OCI-LY3 (cell line): ENCODE measurements at regions not wholly inside any gene's neighbourhood (a gene's known extent, or its start where the extent isn't known, plus 50 kb on each side); places are given as distances from the start of the nearest gene placed in this dataset.

Source experiments
- H2AFZ ChIP-seq: fragments of 200-600, 300-600 bp; shearing (Covaris generic); 2 replicates; pipeline ENCODE4 v1.6.0; 2014; ENCODE audit warnings: antibody characterized with exemption, low read depth, low read length
- H3K27ac ChIP-seq: fragments of 200-600, 300-600 bp; sonication (generic); 2 replicates; pipeline ENCODE4 v1.5.1; 2014; ENCODE audit warnings: mild to moderate bottlenecking, low read length, moderate library complexity, mixed read lengths
- H3K27me3 ChIP-seq: fragments of 200-600, 300-600 bp; sonication (generic); 2 replicates; pipeline ENCODE4 v1.6.1; 2014; ENCODE audit warnings: low read depth, low read length, mixed read lengths
- H3K36me3 ChIP-seq: fragments of 200-600, 300-600 bp; sonication (generic); replicated peaks from 2 replicates; pipeline ENCODE3; 2014; ENCODE audit warnings: low read depth, low read length, mixed read lengths
- H3K4me1 ChIP-seq: fragments of 300-600, 200-600 bp; sonication (generic); 2 replicates; pipeline ENCODE4 v1.6.1; 2014; ENCODE audit warnings: low read length, mixed read lengths
- H3K4me2 ChIP-seq: fragments of 200-600, 300-600 bp; sonication (generic); 2 replicates; pipeline ENCODE4 v1.6.1; 2014; ENCODE audit warnings: low read length, mixed read lengths
- H3K4me3 ChIP-seq: fragments of 300-600, 200-600 bp; sonication (generic); 2 replicates; pipeline ENCODE4 v1.5.1; 2014; ENCODE audit warnings: antibody characterized with exemption, mild to moderate bottlenecking, low read length, moderate library complexity
- H3K79me2 ChIP-seq: fragments of 300-600, 200-600 bp; shearing (Covaris generic); 2 replicates; pipeline ENCODE4 v1.6.1; 2014; ENCODE audit warnings: mild to moderate bottlenecking, low read length, mixed read lengths
- H3K9ac ChIP-seq: fragments of 300-600, 200-600 bp; shearing (Covaris generic); 2 replicates; pipeline ENCODE4 v1.6.0; 2014; ENCODE audit warnings: mild to moderate bottlenecking, low read length, moderate library complexity
- H3K9me3 ChIP-seq: fragments of 200-600, 300-600 bp; shearing (Covaris generic); 2 replicates; pipeline ENCODE4 v1.6.1; 2014; ENCODE audit warnings: low read length, mixed read lengths; ENCODE audit not compliant: insufficient read depth
- H4K20me1 ChIP-seq: fragments of 200-600, 300-600 bp; sonication (generic); 2 replicates; pipeline ENCODE4 v1.6.1; 2016; ENCODE audit warnings: low read length, mixed read lengths; ENCODE audit not compliant: insufficient read depth
- CTCF ChIP-seq: fragments of 200-600, 300-600 bp; sonication (generic); IDR thresholded peaks from 2 replicates; pipeline ENCODE4 v1.5.1; 2014; ENCODE audit warnings: antibody characterized with exemption, low read length, low read depth
- EZH2phosphoT487 ChIP-seq: fragments of 200-600 bp; shearing (Covaris generic); IDR thresholded peaks from 2 replicates; pipeline ENCODE4 v1.6.1; 2018; ENCODE audit warnings: antibody characterized with exemption, mixed run types, low read depth

GRCh38 chr19:31141301-31141700 is 207.9 kb downstream of the TSHZ3 start:
- Histone ChIP-seq H3K27ac (no peak overlapping the region), H2AFZ (no peak overlapping the region)

GRCh38 chr19:31140717-31141116 is 208.5 kb downstream of the TSHZ3 start:
- Histone ChIP-seq H3K79me2 (no peaks in the 10 kb centered on the region), H4K20me1 (no peaks in the 10 kb centered on the region), H3K4me2 (no peak overlapping the region), H3K36me3 (no peaks in the 10 kb centered on the region), H2AFZ (no peak overlapping the region), H3K4me1 (no peaks in the 10 kb centered on the region), H3K4me3 (no peak overlapping the region), H3K9me3 (no peaks in the 10 kb centered on the region), H3K9ac (no peak overlapping the region), H3K27me3 (no peaks in the 10 kb centered on the region), H3K27ac (no peak overlapping the region)
- TF ChIP-seq EZH2phosphoT487 (no peak), CTCF (no peak)

More at GRCh38 chr19:31141301-31141700, 207.9 kb downstream of the TSHZ3 start:
- H3K9me3 ChIP-seq: no peaks in the 10 kb centered on the region
- TF ChIP-seq EZH2phosphoT487 (no peak), CTCF (no peak)
- no peaks in the 10 kb centered on the region for H3K27me3 ChIP-seq
- no peak overlapping the region for H3K4me2 ChIP-seq
- H3K4me1 ChIP-seq: no peaks in the 10 kb centered on the region
- H3K36me3 ChIP-seq: no peaks in the 10 kb centered on the region
- no peak overlapping the region for H3K4me3 ChIP-seq
- H3K79me2 ChIP-seq: no peaks in the 10 kb centered on the region
- no peaks in the 10 kb centered on the region for H4K20me1 ChIP-seq
- no peak overlapping the region for H3K9ac ChIP-seq

- Histone ChIP-seq H3K36me3 (no peaks in the 10 kb centered on the region), H3K4me3 (no peak overlapping the region), H2AFZ (no peak overlapping the region), H3K27ac (no peak overlapping the region), H3K9ac (no peak overlapping the region), H3K4me1 (no peaks in the 10 kb centered on the region), H4K20me1 (no peaks in the 10 kb centered on the region), H3K9me3 (no peaks in the 10 kb centered on the region), H3K27me3 (no peaks in the 10 kb centered on the region), H3K79me2 (no peaks in the 10 kb centered on the region), H3K4me2 (no peak overlapping the region)
- TF ChIP-seq CTCF (no peak), EZH2phosphoT487 (no peak)
Observed at GRCh38 chr19:31139871-31140505, 209.2 kb downstream of the TSHZ3 start.

GRCh38 chr19:31138077-31138476 is 211.2 kb downstream of the TSHZ3 start:
- no peaks in the 10 kb centered on the region for H4K20me1 ChIP-seq
- H3K4me1 ChIP-seq: no peaks in the 10 kb centered on the region
- H3K4me3 ChIP-seq: no peak overlapping the region
- H3K9ac ChIP-seq: no peak overlapping the region
- TF ChIP-seq EZH2phosphoT487 (no peak), CTCF (no peak)
- H3K79me2 ChIP-seq: no peaks in the 10 kb centered on the region
- no peaks in the 10 kb centered on the region for H3K9me3 ChIP-seq
- no peak overlapping the region for H3K4me2 ChIP-seq
- no peaks in the 10 kb centered on the region for H3K27me3 ChIP-seq
- no peak overlapping the region for H3K27ac ChIP-seq
- no peak overlapping the region for H2AFZ ChIP-seq
- no peaks in the 10 kb centered on the region for H3K36me3 ChIP-seq
